ENCODE measurements at regions not wholly inside any gene's neighbourhood (a gene's known extent, or its start where the extent isn't known, plus 50 kb on each side); places are given as distances from the start of the nearest gene placed in this dataset.

DNA sequence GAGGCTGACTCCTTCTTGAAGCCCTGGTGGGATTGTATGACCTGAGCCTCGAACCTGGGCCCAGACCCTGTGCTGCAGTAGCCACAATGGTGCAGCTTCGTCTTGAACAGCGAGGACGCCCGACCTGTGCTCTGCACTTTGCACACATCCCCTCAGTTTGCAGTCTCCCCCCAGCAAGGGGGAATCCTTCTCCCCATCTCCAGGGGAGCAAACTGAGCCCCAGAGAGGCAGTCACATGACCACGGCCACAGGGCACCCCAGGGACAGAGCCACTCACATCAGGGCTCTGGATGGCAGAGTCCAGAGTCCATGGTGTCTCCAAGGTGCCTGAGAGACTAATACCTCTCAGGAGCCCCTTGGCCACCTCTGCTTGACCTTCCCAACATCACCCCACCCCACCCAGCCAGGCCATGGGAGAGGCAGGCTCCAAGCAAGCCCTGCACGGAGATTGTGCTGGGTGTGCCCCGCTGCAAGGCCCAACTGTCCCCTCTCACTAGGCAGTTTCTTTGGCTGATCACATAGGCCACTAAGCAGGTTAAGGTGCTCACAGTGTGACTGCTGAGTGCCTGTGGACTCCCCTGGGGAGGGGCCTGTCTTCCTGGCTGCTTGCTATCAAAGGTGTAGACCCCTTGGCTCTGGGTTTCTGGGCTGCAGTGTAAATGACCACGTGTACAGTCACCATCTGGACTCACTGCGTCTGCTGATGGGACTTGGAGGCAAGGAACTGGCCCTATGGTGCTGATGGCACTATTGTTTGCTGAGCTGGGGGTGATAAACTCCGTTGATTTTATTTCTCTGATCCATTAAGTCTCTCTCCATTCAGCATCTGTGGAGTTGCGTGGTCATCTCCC, 398.1 kb downstream of the MATN1 start:
- DNase-seq, result no peak

DNA sequence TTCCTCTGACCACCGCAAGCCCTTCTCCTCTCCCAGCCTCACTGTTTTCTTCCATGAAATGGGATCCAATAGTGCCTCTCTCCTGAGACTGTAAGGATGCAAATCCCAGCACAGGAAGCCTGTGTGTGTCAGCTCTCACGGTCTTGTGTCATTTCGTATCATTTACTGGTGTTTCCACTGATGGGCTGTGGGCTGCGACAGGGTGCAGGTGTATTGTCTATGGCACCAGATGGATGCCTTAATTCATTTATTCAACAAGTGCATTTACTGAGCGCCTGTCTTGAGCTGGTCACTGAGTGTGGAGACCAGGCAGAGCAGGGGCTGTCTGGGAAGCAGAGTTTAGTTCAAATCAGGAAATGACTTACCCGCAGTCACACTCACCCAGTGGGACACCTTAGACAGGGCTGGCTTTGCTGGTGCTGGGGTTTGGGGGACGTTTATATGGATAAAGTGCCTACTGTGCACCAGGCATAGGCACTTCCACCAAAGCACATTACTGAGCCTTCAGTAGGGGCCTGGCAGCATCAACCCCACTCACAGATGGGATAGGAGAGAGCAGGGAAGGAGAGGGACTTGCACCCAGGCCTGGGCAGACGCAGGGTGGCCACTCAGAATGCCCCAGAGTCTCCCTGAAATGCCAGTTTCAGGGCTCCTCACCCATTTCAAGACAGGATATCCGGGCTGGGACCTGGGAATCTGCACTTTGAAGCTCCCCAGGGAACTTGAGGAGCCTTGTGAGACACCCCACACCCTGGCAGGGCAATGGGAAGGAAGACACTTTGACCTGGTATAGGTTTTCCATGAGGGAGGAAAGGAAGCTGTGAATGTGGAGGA, 398.9 kb downstream of the MATN1 start:
- DNase-seq, result no peak

DNA sequence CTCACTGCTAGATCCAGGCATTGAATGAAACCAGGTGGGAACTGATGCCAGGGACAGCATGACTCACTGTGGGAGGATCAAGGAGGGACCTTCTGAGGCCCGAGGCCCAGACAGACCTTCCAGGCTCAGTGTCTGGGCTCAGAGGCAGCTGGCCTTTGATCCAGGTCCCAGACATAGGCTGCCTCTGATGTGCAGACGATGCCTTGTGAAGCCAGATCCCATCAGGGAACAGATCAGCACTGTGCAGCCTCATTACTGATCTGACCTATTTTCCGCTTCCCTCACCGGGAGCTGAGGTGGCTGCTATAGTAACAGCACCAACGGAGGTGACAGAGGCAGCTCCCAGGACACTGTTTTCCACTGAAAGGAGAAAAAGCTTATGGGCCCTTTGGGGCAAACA, 399.5 kb downstream of the MATN1 start:
- DNase-seq, result no peak

DNA sequence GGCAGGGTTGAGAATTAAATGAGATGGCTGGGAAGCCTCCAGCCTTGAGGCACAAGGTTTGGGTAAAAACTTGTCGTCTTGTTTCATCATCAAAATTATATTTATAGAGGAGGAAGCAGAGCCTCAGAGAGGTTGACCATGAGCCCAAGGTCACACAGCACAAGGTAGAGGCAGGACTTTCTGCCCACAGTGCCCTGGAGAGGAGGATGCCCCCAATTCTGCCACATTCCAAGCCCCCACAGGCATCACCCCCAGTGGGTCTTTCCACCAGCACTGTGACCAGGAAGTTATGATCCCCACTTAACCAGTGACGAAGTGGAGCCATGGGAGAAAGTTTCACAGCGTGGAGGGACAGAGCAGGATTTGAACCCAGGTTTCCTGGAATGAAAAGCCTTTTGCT, 400.0 kb downstream of the MATN1 start:
- DNase-seq, result no peak

DNA sequence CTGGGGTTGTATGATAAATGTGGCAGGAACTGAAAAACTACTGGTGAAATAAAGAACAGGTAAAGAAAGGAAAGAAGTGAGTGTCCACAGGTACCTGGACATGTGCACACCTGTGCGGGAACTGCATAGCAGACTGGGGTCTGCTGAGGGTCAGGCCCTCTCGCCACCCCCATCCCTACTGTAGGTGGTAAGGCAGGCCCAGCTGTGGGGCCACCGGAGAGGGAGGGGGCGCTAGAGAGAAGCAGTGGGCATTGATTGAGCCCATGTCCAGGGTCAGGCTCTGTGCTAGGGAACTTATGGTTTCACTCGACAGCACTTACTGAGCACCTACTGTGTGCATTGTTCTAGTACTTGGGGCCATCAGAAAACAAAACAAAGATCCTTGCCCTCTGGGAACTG, 400.5 kb downstream of the MATN1 start:
- no peak for DNase-seq

DNA sequence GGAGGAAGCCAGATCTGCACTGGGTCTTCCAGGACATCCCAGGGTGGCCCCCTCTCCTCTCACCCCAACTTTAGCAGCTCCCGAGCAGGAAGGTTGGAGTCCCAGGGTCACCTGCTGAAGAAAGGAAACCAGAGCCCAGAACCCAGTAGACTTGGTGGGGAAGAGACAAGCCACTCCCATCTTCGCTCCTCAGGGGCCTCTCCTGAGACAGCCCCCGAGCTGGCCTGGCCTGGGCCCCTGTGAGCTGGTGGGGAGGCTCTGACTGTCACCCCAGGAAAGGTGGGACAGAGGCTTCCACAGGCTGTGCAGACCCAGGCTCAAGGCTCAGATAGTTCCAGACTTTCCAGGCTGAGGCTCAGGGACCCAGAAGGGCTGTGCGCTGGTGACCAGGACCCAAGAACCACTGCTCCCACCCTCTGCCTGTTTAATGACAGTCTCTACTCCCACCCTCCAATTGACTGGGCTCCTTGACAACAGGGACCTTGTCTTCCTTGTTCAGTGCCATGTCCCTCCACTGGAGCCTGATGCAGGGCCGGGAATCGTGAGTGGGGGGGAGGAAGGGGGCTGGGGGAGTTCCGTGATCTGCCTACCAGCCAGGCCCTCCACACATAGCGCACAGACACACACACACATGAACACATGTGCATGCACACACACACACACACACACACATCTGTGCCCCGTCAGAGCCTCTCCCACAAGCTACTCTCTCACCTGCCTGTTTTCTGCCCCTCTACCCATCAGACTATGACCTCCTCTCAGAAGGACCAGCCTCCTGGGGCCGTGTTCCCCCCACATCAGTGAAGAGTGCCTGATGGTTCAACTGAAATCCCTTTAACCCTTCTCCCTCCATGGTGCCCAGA, 401.2 kb downstream of the MATN1 start:
- no peak for DNase-seq

DNA sequence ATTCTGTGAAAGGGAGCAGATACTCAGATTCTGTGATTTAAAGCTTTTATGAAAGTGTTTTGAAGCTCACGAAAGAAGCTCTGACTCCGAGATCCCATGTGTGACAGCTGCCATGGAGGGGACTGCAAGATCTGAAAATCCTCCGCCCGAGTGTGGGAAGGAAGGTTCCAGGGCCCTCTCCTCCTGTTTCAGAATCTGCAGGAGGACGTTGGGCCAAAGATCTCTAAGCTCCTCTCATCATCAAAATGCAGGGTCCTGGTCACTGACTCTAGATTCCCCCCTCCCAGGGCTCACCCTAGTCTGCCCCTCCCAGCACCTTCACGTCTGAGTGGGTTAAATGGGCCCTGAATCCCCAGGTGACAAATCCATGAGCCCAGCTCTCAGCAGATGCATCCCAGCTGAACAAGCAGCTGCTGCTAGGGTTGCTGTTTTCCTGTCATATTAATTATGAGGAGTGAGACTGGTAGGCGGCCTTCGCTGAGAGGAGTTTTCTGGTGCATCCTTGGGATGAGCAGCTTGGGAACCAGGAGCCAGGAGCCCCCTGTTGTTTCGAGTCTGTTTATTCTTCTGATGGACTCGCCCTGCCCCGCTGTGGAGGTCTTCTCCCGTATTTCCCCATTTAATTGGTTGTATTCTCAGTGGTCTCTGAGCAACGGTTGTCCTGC, 402.0 kb downstream of the MATN1 start:
- DNase-seq, result no peak

DNA sequence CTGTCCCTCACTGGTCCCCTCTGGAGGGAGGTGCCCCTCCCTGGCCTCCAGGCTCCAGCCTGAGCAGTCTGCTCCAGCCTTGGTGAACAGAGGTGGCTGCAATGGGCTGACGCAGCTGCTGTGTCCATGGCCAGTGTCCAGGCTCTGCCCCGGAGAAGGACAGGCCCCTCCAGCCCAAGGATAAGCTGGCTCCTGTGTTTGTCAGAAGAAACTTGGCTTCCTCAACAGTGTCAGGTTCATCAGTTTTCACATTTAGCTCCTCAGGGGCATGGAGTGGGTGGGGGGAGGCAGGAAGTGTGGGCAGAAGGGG, 402.8 kb downstream of the MATN1 start:
- no peak for DNase-seq

DNA sequence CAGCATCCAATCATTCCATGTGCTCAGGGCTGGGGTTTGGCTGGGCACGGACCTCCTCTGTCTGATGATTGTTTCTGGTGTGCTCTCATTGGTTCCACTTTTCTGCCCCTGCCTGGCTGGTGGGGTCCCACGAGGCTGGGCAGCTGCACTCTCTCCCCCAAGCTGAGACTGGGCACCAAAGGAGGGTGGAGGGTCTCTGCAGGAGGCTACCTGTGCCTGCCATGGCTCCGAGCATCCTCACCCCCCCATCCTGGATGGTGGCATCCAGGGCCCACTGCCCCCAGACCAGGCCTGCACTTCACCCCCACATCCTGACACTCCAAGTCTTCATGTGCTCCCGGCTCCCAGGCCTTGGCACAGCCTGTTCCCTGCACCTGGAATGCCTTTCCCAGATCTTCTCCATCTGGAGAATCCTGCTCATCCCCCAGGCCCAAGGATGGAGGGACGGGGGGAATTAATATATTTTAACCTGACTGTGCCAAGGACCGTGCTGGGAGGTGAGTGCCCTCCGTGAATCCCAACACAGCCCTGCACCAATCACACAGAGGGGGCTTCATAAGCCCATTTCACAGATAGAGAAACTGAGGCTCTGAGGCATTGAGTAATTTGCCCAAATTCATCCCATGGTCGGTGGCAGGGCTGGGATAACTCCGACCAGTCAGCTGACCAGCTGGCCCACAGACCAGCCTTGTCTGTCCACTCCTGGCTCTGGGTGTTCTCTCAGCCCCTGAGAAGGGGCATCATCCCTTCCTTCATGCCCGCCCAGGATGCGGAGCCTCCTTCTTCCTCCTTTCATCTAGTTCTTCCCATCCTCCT, 403.4 kb downstream of the MATN1 start:
- DNase-seq, result no peak

DNA sequence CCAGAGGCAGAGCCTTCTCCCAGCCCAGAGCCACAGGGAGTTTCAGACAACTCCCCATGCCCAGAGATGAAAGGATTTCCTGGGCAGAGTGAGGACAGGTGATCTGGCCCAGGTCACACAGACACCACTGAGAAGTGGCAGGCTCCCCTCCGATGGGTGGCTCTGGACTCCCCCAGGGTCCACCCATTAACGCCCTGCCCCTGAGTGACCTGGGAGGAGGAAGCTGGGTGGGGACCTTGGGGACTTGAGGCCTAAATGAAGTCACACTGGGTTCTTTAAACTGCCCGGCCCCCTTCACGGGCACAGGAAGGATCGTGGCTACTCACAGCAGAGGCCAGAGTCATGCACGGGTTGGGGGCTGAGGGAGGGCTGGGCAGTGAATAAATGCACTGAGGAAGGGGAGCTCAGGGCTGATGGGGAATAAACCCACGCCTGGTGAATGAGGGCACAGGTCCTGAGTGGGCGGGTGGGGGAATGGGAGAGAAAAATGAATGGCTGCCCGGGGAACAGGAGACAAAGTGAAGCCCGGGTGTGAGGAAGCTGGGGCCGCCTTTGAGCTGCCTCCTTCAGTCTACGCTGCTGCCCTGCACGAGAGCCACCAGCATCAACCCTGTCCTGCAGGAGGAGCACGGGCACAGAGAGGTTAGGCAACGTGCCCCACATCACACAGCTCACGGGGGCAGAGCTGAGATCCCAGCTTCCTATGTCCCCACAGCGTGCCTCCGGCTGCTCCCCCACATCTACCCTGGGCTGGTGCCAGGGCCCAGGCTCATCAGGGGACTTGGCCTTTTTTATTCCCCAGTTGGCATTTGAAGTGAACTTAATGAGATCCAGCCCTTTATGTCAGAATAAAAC, 404.3 kb downstream of the MATN1 start:
- no peak for DNase-seq

DNA sequence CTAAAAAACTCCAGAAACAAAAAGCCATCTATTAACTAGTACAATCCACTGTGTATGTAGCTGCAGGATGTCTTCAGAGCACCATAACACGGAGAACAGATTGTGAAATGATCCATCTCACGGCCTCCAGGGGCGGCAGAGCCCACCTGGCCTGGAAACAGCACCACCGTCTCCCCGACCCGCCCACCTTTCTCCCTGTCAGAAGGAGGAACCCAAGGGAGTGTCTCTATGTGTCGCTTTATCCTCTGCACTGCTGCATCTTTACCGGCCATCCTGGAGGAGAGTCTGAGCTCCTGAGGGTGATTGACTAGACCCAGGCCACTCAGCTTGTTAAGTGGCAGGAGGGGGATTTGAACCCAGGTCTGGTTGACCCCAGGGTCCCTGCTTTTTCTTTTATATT, 405.0 kb downstream of the MATN1 start:
- DNase-seq, result no peak

DNA sequence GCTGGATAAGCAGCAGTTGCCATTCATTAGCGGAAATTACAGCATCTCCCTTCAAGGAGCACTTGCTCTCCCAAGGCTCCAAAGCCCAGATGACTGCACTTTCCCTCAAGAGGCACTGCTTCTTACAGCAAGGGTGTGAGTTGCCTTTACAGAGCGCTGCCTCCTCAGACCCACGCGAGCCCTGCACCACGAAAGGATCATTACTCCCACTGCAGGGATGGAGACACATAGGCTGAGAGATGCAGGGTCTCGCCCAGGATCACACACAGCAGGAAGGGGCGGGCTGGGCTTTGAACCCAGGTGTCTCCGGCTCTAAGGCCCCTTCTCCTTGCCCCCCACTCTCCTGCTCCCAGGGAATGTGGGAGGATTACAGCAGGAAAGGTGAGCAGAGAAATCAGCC, 405.5 kb downstream of the MATN1 start:
- no peak for DNase-seq

DNA sequence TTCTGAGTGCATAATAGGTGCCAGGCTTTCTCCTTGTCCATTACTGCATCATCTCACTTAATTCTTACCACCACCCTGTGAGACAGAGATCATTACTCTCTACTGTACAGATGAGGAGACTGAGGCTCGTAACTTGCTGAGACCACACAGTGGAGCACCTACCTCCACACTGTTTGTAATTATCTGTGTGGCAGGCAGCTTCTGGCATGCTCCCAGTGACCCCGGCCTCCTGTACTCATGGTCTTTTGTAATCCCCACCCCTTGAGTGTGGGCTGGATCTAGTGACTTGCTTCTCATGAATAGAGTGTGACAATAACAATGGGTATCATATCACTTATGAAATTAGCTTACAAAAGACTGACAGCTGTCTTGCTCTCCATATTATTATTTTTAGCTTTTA, 407.3 kb downstream of the MATN1 start:
- no peak for DNase-seq

DNA sequence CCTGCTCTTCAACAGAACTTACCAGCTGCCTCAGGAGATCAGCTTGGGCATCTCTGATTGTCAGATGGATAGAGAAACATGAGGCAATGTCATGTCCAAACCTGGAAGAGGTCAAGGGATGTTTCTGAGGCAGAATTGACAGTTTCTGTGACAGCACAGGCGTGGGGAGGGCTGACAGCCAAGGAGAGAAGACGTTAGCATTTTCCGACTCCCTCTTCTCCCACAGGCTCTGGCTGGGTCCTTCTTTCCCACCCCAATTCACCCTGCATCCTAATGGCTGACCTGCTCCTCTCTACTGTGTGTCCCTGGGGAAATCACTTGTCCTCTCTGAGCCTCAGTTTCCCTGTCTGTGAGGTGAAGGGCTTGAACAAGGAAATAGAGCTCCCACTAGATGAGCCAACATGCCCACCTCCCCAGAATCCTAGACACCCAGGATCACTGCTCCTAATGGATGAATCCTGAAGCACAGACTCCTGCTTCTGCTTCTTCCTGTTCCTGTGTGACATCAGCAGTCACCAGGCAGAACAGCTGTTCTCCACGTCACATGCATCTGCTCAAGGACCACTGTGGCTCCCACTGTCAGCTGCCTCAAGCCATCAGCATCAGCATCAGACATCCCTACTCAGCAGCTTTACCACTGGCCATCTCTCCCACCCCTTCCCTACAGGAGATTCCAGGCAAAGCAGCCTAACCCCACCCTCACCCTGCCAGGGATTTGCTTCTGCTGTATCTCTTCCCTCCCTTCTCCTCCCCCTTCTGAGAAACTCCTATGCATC, 408.0 kb downstream of the MATN1 start:
- peak; percentile 14 for DNase-seq

DNA sequence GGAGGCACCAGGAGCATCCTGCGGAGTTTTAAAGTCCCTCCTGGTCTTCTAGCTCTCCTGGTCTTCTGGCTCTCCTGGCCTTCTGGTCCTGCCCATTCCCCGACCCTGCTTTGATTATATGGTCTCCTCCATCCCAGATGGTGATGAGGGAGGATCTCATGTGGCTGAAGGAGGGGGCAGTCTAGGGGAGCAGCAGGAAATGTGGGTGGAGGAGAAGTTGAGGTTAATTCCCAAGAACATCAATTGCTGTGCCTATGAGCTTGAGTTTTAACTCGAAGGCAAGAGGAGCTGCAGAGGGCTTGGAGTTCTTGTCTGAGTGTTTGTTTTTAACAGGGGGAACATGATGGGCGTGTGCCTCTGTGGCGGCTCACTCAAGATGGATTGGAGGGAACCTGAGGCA, 408.8 kb downstream of the MATN1 start:
- DNase-seq, result no peak

DNA sequence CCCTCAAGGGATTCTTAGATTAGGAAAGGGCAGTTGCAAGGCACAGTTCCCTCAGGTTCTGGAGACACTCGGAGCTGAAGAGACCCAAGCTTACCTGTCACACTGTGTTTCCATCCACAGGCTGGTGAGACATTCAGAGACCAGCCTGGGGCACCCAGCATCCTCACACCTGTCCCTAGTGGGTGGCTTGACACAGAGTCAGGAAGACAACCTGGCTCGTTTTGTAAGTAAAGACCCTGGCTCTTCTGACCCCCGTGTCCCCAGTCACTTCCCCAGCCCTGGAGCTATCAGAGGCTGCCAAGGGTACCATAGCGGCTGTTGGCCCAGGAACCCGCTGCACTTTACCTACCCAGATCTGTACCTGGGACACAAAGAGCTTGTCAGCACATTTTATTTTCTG, 409.8 kb downstream of the MATN1 start:
- DNase-seq, result no peak

DNA sequence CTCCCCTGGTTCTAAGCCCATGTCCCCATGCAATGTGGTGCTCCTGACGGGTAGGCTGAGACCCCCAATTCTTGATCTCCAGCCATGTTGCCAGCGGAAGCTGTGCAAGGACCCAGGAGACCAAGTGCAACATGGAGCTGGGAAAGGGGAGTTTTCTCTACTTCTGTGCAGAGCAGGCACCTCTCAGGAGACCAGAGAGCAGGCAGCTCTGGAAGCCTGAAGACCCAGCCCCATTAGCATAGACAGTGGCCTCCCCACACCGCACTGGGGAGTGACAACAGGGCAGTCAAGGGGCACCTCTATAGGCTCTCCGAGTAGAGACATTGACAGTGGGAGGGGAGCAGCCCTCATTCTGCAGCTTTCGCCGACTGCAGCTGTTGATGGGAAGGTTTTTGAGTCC, 410.2 kb downstream of the MATN1 start:
- no peak for DNase-seq

DNA sequence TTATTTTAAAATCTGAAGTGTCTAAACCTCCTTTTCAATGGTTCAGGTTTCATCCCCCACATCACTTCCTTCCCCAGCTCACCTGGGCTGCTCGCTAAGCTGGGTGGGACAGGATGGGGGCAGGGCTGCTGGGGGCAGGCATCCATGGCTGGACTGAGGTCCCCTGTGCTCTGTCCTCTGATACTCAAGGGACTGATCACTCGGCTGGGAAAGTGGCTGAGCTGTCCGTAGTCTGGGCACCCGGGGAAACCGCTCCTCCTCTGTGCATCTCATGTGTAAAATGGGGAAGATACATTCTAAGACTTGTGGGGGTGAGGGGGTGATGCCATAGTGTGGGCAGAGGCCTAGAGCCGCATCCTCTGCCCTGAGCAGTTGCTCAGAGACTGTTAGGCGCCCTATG, 411.2 kb downstream of the MATN1 start:
- no peak for DNase-seq

DNA sequence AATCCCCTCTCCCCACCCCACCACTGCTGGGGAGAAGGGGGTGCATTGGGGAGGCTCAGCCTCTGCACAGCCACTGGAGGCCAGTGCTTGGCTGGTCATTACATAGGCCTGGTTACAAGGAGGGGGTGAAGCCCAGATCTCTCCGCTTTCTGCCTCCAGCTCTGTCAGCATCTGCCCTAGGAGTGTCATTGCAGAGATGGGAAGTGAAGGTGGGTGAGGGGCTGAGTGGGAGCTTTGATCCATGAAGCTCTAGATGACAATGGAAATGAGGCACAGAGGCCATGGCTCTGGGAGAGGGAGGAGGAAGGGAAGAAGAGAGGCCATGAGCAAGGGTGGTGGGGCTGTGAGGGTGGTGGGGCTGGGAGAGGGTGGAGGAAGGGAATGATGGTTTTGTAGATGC, 411.6 kb downstream of the MATN1 start:
- DNase-seq, result no peak

Data from DMS153 (cell line).